Endothelial cell (in vitro differentiated cells): ENCODE measurements at regions not wholly inside any gene's neighbourhood (a gene's known extent, or its start where the extent isn't known, plus 50 kb on each side); places are given as distances from the start of the nearest gene placed in this dataset.
A peak's percentile ranks its signal among the peaks of the same experiment; 100 is the strongest.

Experiments used
- DNase-seq: peaks from one replicate; pipeline ENCODE4 v3.0.0; 2021; ENCODE audit warnings: low spot score
- H3K27ac Mint-ChIP-seq: one replicate; pipeline ENCODE4 v1.8.0; 2021; ENCODE audit warnings: mixed read lengths, inconsistent platforms; ENCODE audit not compliant: unreplicated experiment
- H3K27me3 Mint-ChIP-seq: one replicate; pipeline ENCODE4 v1.8.0; 2021; ENCODE audit warnings: mild to moderate bottlenecking, moderate library complexity, mixed read lengths, inconsistent platforms; ENCODE audit not compliant: unreplicated experiment
- H3K36me3 Mint-ChIP-seq: one replicate; pipeline ENCODE4 v1.8.0; 2021; ENCODE audit warnings: mild to moderate bottlenecking, low read depth, mixed read lengths, inconsistent platforms; ENCODE audit not compliant: unreplicated experiment
- H3K4me1 Mint-ChIP-seq: one replicate; pipeline ENCODE4 v1.8.0; 2021; ENCODE audit warnings: mild to moderate bottlenecking, mixed read lengths, inconsistent platforms; ENCODE audit not compliant: unreplicated experiment
- H3K4me3 Mint-ChIP-seq: one replicate; pipeline ENCODE4 v1.8.0; 2021; ENCODE audit warnings: mild to moderate bottlenecking, mixed read lengths, inconsistent platforms; ENCODE audit not compliant: unreplicated experiment
- H3K9me3 Mint-ChIP-seq: one replicate; pipeline ENCODE4 v1.8.0; 2021; ENCODE audit warnings: mixed read lengths, inconsistent platforms; ENCODE audit not compliant: unreplicated experiment
- CTCF ChIP-seq: fragments of 200-600 bp; sonication (generic); IDR thresholded peaks from one replicate; pipeline ENCODE4 v1.5.0; 2021; ENCODE audit warnings: antibody characterized with exemption; ENCODE audit not compliant: unreplicated experiment

- Mint-ChIP-seq H3K4me3 (no peak overlapping the region), H3K4me1 (no peaks in the 10 kb centered on the region), H3K27me3 (no peaks in the 10 kb centered on the region), H3K9me3 (no peaks in the 10 kb centered on the region), H3K36me3 (no peaks in the 10 kb centered on the region), H3K27ac (no peak overlapping the region)
- no peak for TF ChIP-seq CTCF
- DNase-seq = no peak
Measured at GRCh38 chr5:92887254-92887653, 693.8 kb downstream of the NR2F1-AS1 start.

GRCh38 chr5:92886751-92887150 is 694.3 kb downstream of the NR2F1-AS1 start:
- Mint-ChIP-seq H3K4me1 (no peaks in the 10 kb centered on the region), H3K27ac (no peak overlapping the region), H3K9me3 (no peaks in the 10 kb centered on the region), H3K27me3 (no peaks in the 10 kb centered on the region), H3K4me3 (no peak overlapping the region), H3K36me3 (no peaks in the 10 kb centered on the region)
- TF ChIP-seq CTCF = no peak
- DNase-seq = no peak

- H3K4me1 Mint-ChIP-seq = no peaks in the 10 kb centered on the region
- no peak overlapping the region for H3K4me3 Mint-ChIP-seq
- H3K36me3 Mint-ChIP-seq = no peaks in the 10 kb centered on the region
- H3K27me3 Mint-ChIP-seq = no peaks in the 10 kb centered on the region
- H3K27ac Mint-ChIP-seq = no peak overlapping the region
- DNase-seq = peak; percentile 44
- no peaks in the 10 kb centered on the region for H3K9me3 Mint-ChIP-seq
- no peak for TF ChIP-seq CTCF
Measured at GRCh38 chr5:92885950-92886349, 695.1 kb downstream of the NR2F1-AS1 start.

GRCh38 chr5:92884469-92884868 is 696.5 kb downstream of the NR2F1-AS1 start:
- Mint-ChIP-seq H3K27me3 (no peaks in the 10 kb centered on the region), H3K4me1 (no peaks in the 10 kb centered on the region), H3K4me3 (no peak overlapping the region), H3K9me3 (no peaks in the 10 kb centered on the region), H3K36me3 (no peaks in the 10 kb centered on the region), H3K27ac (no peak overlapping the region)
- no peak for TF ChIP-seq CTCF
- no peak for DNase-seq

- no peak overlapping the region for H3K4me3 Mint-ChIP-seq
- H3K27me3 Mint-ChIP-seq = no peaks in the 10 kb centered on the region
- H3K9me3 Mint-ChIP-seq = no peaks in the 10 kb centered on the region
- H3K36me3 Mint-ChIP-seq = peaks cover 3% of the 10 kb centered on the region
- H3K4me1 Mint-ChIP-seq = peaks cover 2% of the 10 kb centered on the region
- no peak overlapping the region for H3K27ac Mint-ChIP-seq
- TF ChIP-seq CTCF = no peak
- DNase-seq = no peak
Measured at GRCh38 chr5:92879806-92880543, 701.0 kb downstream of the NR2F1-AS1 start.
